GM12873 (cell line): ENCODE measurements at regions not wholly inside any gene's neighbourhood (a gene's known extent, or its start where the extent isn't known, plus 50 kb on each side); places are given as distances from the start of the nearest gene placed in this dataset.

Experiments
- TF ChIP-seq, protein P1 (sequence below): IDR thresholded peaks from 2 replicates; pipeline ENCODE4 v1.5.1; 2012; ENCODE audit warnings: low read depth, mild to moderate bottlenecking, moderate library complexity, low read length, control low read depth; ENCODE audit not compliant: insufficient read depth; ENCODE audit errors: missing control alignments

DNA sequence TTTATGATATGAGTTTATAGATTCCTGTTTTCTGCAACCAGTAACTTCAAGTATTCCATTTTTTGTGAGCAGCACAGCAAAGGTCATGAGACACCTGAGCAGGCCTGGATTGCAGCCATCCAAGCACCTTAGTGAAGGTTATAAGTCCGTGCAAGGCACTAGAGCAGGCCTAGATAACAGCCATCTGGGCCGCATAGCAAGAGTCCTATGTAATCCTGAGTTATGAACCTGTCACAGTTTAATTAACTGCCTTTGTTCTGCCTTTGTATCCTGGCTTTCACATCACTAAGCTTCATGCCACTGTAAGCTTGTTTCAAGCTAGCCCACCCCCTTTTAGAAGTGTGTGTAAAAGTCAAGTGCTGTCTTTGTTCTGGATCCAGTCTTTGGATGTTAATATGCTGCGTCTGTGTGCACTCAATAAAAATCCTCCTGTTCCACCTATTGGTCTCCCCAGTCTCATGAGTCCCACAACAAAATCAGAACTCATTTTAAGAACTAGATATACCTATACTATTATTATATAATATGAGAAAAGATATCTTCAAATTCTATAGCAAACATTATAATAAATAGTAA is 556.2 kb upstream of the CHRM3 start:
- TF ChIP-seq, protein P1, sequence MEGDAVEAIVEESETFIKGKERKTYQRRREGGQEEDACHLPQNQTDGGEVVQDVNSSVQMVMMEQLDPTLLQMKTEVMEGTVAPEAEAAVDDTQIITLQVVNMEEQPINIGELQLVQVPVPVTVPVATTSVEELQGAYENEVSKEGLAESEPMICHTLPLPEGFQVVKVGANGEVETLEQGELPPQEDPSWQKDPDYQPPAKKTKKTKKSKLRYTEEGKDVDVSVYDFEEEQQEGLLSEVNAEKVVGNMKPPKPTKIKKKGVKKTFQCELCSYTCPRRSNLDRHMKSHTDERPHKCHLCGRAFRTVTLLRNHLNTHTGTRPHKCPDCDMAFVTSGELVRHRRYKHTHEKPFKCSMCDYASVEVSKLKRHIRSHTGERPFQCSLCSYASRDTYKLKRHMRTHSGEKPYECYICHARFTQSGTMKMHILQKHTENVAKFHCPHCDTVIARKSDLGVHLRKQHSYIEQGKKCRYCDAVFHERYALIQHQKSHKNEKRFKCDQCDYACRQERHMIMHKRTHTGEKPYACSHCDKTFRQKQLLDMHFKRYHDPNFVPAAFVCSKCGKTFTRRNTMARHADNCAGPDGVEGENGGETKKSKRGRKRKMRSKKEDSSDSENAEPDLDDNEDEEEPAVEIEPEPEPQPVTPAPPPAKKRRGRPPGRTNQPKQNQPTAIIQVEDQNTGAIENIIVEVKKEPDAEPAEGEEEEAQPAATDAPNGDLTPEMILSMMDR = no peak

DNA sequence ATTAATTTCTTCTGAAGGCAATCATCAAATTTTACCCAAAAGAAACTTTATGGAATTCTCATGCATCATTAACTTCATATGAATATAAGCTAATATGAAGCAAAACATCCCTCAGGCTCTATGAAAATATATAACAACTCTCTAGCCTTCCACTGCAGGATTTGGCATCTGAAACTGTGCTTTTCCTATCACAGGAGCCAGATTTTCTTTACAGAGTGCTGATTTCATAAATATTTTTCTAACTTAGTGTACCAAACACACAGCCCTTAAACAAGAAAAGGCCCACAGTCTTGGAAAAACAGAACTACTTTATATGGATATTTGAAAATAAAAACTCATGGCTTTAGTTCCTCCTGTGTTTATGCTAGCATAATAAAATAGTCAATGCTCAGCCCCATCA is 559.5 kb upstream of the CHRM3 start:
- TF ChIP-seq, protein P1 = no peak

DNA sequence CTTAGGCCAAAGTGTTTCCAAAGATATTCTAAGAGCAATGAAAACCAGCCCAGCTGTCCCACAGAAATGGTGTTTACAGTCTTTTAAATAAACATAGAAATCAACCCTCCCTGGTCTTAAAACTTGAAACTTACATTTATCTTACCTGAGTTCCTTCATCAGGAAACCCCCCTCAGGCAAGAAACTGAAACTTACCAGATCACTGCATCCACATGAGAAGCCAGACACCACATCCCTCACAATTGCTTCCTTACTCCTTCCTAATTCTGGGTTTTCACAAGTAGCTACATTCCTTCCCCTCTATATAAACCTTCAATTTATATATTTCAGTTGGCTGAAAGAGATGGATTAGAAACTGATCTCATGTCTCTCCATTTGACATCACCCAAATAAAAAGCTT is 563.0 kb upstream of the CHRM3 start:
- TF ChIP-seq, protein P1 = no peak

DNA sequence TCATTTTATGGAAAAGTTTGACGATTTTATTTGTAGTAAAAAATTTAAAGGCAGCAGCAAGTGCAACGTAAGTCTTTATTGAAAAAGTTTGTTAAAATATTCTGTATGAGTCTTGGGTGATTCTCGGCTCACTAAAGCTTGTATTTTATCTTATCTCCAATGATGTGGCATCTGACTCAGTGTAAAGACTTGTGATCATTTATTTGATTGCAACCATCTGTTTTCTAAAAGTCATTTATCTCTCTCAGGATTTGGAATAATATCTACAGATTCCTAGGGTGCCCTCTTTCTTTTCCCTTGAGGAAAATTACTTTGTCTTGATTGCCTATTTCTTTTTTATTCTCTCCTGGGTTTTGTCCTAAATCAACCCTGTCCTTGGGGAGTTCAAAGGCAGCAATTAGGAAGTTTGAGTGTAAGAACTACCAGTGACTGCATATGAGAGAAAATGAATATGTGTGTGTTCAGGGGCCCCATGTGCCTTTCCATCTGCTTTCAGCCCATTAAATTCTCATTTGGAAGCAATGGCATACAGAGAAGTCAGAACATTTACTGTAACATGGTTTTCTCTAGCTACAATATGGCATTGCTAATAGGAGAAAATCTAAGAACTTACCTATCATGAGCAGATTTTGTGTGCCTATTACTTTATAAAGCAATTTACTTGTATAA is 575.0 kb upstream of the CHRM3 start:
- TF ChIP-seq, protein P1 = no peak

DNA sequence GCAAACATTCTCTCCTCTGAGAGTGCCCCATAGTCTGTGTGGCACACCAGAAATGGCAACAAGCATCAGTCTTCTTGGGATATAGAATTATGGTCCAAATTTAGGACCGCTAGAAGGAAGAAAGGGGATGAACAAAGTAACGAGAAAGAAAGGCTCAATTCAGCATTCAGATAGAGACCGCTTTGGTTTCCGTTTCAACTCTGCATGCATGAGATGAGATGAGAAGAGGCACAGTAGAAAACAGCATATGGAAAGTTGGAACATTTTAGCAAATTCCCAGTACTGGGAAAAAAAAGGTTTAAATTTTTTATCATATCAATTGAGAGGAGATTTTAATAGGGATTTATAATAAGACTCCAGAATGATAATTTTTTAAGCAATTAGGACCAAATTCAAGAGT is 595.5 kb upstream of the CHRM3 start:
- TF ChIP-seq, protein P1 = no peak

DNA sequence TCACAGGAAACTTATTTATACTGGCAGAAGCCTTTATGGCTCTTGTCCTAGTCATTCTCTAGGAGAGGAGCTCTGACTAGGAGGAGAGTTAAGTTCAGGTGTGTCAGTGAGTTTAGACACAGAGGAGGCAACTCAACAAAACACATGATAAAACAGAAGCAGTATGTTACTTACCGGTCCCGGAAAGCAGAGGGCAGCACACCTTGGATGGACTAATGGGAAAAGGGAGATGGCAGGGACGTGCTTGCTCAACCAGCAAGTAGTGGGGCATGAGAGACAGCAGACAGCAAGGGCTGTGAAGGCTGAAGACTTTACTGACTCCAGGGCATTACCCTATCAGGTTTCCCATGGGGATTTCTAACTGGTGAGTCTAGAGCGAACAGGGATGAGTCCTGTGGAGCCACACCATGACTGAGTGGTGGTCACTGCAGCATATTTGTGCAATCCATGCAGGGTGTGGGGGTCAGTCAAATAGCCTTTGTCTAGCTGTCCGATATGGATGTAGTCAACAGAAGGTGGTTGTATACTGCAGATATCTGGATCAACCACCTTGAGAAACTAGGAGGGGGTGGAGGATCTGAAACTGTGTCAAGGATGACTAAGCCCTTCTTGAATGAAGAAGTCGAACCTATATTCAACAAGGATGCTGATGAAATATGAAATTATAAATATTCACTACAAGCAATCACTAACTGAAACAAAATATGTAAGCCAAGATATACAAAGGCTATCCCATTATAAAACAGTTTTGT is 596.3 kb upstream of the CHRM3 start:
- TF ChIP-seq, protein P1 = no peak

DNA sequence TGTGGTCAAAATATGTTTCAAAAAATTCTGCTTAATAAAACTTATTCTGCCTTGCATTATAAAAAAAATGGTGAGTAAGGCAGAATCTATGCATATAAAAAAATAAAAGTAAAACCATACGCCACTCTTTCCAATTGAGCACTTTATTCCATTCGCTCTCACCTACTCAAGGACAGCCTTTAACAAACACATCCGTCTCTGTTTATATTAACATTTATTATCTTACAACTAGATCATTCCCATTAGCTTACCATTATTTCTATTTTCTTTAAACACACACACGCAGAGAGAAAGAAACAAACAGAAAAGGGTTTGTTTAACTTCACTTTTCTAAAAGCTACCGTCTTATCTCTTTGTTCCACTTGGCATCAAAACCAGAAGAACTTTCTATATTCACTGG is 598.9 kb upstream of the CHRM3 start:
- TF ChIP-seq, protein P1 = no peak
